ENCODE measurements at regions not wholly inside any gene's neighbourhood (a gene's known extent, or its start where the extent isn't known, plus 50 kb on each side); places are given as distances from the start of the nearest gene placed in this dataset.

DNA sequence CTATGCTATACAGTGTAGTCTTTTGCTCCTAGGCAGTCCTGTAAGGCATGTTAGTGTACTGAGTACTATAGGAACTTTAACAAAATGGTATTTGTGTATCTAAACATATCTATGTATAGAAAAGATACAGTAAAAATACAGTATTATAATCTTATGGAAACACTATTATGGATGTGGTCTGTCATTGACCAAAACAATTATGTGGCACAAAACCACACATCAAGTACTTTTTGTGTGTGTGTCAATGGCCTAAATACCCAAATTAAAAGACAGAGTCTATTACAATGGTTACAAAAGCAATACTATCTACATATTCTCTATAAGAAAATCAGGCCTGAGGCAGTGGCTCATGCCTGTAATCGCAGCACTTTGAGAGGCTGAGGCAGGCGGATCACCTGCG is 610.2 kb upstream of the NDST4 start:
- DNase-seq (ENCODE audit: insufficient read length, low spot score) (no peak), FAIRE-seq (no peak)
- no peak for TF ChIP-seq SPI1 (IDR thresholded peaks at IDR 0.05; ENCODE audit: low read depth, low read length)
- TF ChIP-seq POU2F2 (IDR thresholded peaks at IDR 0.05; ENCODE audit: low read depth, low read length): no peak

DNA sequence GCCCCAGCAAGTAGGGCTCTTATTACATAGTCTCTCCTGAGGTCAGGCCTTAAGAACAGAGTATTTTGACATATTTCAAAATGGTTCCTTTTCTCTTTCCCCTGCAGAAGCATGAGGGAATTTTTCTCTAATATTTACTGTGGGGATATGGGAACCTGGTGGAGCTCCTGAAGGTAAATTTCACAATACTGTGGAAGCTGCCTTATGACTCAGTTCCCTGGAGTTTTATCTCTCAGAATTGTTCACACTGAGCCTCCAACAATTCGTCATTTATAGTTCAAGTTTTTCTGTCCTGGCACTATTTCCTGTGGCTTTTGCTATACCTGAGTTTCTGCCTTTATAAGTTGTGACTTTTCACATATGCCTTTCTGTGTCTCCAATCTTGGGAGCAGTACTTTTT is 607.2 kb upstream of the NDST4 start:
- DNase-seq (ENCODE audit: insufficient read length, low spot score) (no peak), FAIRE-seq (no peak)
- TF ChIP-seq POLR2A (IDR thresholded peaks at IDR 0.05; ENCODE audit: low read depth, low read length): no peak
- TF ChIP-seq PAX5 (IDR thresholded peaks at IDR 0.05; ENCODE audit: insufficient read depth, low read length, severe bottlenecking): no peak
- TF ChIP-seq POU2F2 (IDR thresholded peaks at IDR 0.05; ENCODE audit: low read depth, low read length): no peak
- no peak for TF ChIP-seq TAF1 (IDR thresholded peaks at IDR 0.05; ENCODE audit: low read depth, low read length)

DNA sequence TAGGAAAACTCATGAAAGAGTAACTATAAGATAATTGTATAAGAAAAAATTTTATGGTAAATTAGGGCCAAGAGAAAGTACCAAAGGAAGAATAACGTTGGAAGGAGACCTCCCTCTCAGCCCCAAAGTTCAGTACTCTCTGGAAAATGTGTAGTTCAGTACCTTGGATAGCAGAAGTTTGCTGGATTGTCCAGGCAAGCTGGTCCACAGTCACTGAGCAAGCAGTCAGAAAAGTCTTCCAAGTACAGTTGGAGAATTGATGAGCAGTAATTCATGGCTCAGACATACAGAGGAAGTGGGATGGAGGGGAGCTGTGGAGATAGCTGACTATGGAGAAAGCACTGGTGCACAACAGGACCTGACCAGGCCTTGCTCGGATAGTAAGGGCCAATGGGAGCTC is 598.2 kb upstream of the NDST4 start:
- TF ChIP-seq POU2F2 (IDR thresholded peaks at IDR 0.05; ENCODE audit: low read depth, low read length) (no peak), POLR2AphosphoS5 (IDR thresholded peaks at IDR 0.05; ENCODE audit: low read depth, low read length) (no peak), TAF1 (IDR thresholded peaks at IDR 0.05; ENCODE audit: low read depth, low read length) (no peak), POLR2A (IDR thresholded peaks at IDR 0.05; ENCODE audit: low read depth, low read length) (no peak)
- DNase-seq (ENCODE audit: insufficient read length, low spot score): no peak
- no peak for FAIRE-seq

DNA sequence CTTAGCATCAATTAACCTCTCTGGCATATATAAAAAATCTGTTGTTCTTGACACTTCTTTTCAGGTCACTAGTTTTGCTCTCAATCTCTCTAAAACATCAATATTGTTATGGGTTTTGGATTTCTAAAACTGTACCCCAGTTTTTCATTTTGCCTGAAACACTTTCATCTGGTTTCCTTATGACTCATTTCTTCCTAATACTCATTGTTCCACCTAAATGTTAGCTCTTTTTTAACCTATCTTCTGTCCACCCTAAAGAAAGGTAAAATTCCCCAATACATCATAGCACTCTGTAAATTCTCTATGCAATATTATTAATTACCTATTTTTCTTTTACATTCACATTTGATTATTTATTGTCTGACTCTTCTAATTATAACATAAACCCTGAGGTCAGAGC is 575.5 kb upstream of the NDST4 start:
- DNase-seq (ENCODE audit: insufficient read length, low spot score) (no peak), FAIRE-seq (no peak)
- TF ChIP-seq PAX5 (IDR thresholded peaks at IDR 0.05; ENCODE audit: insufficient read depth, low read length, severe bottlenecking): no peak
- TF ChIP-seq POU2F2 (IDR thresholded peaks at IDR 0.05; ENCODE audit: low read depth, low read length): no peak

DNA sequence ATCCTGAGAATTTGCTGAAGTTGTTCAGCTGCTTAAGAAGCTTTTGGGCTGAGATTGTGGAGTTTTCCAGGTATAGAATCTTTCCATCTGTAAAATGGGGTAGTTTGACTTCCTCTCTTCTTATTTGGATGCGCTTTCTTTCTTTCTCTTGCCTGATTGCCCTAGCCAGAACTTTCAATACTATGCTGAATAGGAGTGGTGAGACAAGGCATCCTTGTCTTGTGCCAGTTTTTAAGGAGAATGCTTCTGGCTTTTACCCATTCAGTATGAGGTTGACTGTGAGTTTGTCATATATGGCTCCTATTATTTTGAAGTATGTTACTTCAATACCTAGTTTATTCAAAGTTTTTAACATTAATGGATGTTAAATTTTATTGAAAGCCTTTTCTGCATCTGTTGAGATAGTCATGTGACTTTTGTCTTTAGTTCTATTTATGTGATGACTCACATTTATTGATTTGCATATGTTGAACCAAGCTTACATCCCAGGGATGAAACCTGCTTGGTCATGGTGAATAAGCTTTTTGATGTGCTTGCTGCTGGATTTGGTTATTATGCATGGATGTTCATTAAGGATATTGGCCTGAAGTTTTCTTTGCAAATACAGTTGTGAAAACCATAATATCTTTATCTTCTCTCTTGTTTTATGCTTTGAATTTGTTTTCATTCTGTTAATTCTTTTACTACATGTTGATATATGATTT is 573.8 kb upstream of the NDST4 start:
- TF ChIP-seq POU2F2 (IDR thresholded peaks at IDR 0.05; ENCODE audit: low read depth, low read length) (no peak), TAF1 (IDR thresholded peaks at IDR 0.05; ENCODE audit: low read depth, low read length) (no peak), PAX5 (IDR thresholded peaks at IDR 0.05; ENCODE audit: insufficient read depth, low read length, severe bottlenecking) (no peak), SPI1 (IDR thresholded peaks at IDR 0.05; ENCODE audit: low read depth, low read length) (no peak), POLR2A (IDR thresholded peaks at IDR 0.05; ENCODE audit: low read depth, low read length) (no peak), POLR2AphosphoS5 (IDR thresholded peaks at IDR 0.05; ENCODE audit: low read depth, low read length) (no peak)
- no peak for FAIRE-seq

DNA sequence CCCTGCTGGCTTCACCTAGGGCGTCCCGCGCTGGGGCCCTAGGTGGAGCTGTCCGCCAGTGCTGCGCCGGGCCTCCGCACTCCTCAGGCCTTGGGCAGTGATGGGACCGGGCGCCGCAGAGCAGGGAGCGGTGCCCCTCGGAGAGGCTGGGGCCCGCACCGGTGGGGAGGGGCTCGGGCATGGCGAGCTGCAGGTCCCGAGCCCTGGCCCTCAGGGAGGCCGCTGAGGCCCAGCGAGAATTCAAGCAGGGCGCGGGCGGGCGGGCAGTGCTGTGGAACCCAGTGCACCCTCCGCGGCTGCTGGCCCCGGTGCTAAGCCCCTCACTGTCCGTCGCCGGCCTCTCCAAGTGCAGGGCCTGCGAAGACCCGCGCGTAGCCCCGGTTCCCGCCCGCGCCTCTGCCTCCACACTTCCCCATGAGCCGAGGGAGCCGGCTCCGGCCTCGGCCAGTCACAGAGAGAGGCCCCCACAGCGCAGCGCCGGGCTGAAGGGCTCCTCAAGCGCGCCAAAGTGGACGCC is 565.1 kb upstream of the NDST4 start:
- FAIRE-seq: no peak
- DNase-seq (ENCODE audit: insufficient read length, low spot score): no peak
- no peak for TF ChIP-seq SPI1 (IDR thresholded peaks at IDR 0.05; ENCODE audit: low read depth, low read length)
- no peak for TF ChIP-seq TAF1 (IDR thresholded peaks at IDR 0.05; ENCODE audit: low read depth, low read length)

More for the DNA sequence above, 573.8 kb upstream of the NDST4 start:
- no peak for DNase-seq (ENCODE audit: insufficient read length, low spot score)

DNA sequence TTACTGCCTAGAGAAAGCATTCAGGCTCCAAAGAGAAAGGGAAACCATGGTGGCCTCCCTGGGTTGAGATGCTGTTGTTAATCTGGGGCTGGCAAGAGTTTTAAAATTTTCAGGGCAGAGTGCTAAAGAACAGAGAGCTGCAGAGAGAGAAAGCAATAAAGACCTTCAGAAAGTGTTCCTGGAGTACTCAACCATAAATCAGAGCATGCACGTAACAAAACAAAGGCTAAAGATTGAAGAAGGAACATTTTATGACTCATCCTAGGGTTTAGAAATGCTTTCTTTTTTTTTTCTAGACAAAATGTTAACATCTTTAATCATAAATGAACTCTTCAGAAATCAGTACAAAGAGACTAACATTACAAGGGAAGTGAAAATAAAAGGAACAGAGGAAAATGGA is 562.3 kb upstream of the NDST4 start:
- TF ChIP-seq PAX5 (IDR thresholded peaks at IDR 0.05; ENCODE audit: insufficient read depth, low read length, severe bottlenecking) (no peak), SPI1 (IDR thresholded peaks at IDR 0.05; ENCODE audit: low read depth, low read length) (no peak), POU2F2 (IDR thresholded peaks at IDR 0.05; ENCODE audit: low read depth, low read length) (no peak), POLR2A (IDR thresholded peaks at IDR 0.05; ENCODE audit: low read depth, low read length) (no peak), TAF1 (IDR thresholded peaks at IDR 0.05; ENCODE audit: low read depth, low read length) (no peak), POLR2AphosphoS5 (IDR thresholded peaks at IDR 0.05; ENCODE audit: low read depth, low read length) (no peak)
- FAIRE-seq (no peak), DNase-seq (ENCODE audit: insufficient read length, low spot score) (no peak)

DNA sequence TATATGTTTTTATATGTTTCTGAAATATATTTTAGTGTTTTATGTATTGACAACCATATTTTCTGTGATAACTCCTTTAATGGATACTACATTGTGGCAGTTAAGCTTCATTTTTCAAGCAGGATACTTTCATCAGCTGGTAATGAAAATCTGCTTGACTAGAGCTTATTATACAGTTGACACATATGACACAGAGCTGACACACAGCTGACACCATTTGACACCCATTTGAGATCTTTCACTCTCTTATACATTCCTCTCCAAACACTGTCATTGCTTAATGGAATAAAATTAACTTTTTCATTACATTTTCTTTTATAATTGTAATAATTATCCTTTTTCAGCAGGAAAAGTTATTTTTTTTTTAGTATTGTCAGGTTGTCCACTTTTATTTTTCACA is 561.1 kb upstream of the NDST4 start:
- FAIRE-seq: no peak
- TF ChIP-seq TAF1 (IDR thresholded peaks at IDR 0.05; ENCODE audit: low read depth, low read length): no peak
- TF ChIP-seq POLR2AphosphoS5 (IDR thresholded peaks at IDR 0.05; ENCODE audit: low read depth, low read length): no peak
- no peak for TF ChIP-seq POU2F2 (IDR thresholded peaks at IDR 0.05; ENCODE audit: low read depth, low read length)
- TF ChIP-seq POLR2A (IDR thresholded peaks at IDR 0.05; ENCODE audit: low read depth, low read length): no peak
- no peak for TF ChIP-seq PAX5 (IDR thresholded peaks at IDR 0.05; ENCODE audit: insufficient read depth, low read length, severe bottlenecking)
- no peak for TF ChIP-seq SPI1 (IDR thresholded peaks at IDR 0.05; ENCODE audit: low read depth, low read length)
- DNase-seq (ENCODE audit: insufficient read length, low spot score): no peak

DNA sequence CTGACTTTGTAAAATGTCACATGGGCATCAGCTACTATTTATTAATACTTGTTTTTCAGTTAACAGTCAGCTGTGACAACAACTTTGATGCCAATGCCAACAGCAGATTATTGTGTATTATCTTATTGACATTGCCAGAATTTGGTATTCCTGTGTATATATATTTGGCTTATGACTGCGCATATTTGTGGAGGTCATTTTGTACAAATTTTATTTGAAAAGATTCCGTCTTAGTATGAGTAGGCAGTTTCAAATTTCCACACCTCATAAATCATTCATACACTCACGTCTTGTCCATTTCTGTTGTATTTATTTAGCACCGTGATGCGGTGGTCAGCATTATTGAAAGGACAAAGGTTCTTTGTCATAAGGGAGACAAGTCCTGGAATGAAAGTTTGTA is 558.2 kb upstream of the NDST4 start:
- no peak for TF ChIP-seq POLR2A (IDR thresholded peaks at IDR 0.05; ENCODE audit: low read depth, low read length)
- TF ChIP-seq PAX5 (IDR thresholded peaks at IDR 0.05; ENCODE audit: insufficient read depth, low read length, severe bottlenecking): no peak
- no peak for TF ChIP-seq POLR2AphosphoS5 (IDR thresholded peaks at IDR 0.05; ENCODE audit: low read depth, low read length)
- no peak for TF ChIP-seq SPI1 (IDR thresholded peaks at IDR 0.05; ENCODE audit: low read depth, low read length)
- no peak for TF ChIP-seq POU2F2 (IDR thresholded peaks at IDR 0.05; ENCODE audit: low read depth, low read length)
- DNase-seq (ENCODE audit: insufficient read length, low spot score) (no peak), FAIRE-seq (no peak)

DNA sequence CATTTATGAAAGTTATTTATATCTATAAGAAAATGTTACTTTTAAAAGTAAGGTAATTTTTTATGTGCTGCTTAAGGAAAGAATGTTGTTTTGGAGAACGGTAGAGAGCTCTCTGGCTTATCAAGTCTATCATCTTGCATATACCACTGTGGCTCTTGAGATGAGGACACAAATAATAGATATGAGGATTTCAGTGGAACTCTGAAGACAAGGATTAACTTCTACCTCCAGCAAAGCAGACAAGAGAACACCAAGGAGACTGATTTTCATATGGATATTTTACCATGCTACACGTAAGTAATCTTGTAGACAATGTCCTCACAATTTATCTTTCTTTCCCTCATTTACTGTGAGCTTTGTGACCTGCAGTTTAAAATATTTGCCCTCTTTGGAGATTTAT is 557.5 kb upstream of the NDST4 start:
- DNase-seq (ENCODE audit: insufficient read length, low spot score) (no peak), FAIRE-seq (no peak)
- TF ChIP-seq SPI1 (IDR thresholded peaks at IDR 0.05; ENCODE audit: low read depth, low read length) (no peak), POU2F2 (IDR thresholded peaks at IDR 0.05; ENCODE audit: low read depth, low read length) (no peak), POLR2A (IDR thresholded peaks at IDR 0.05; ENCODE audit: low read depth, low read length) (no peak), POLR2AphosphoS5 (IDR thresholded peaks at IDR 0.05; ENCODE audit: low read depth, low read length) (no peak)

DNA sequence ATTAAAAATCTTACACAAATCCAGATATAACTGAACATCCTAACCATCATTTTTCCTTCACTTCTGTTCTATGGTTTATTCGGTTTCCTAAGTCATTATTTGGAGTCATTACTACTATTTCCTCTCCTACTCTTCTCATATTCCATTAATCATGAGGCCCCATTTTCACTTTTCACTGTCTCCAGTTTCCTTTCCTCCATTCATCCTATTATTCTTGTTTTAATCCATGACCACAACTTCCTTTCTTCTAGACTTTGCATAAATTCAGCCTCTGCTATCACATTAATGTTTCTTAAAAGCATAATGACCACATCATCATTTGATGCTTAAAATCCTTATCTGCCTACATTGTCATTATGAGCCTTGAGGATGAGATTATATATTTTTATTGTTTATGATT is 555.0 kb upstream of the NDST4 start:
- no peak for DNase-seq (ENCODE audit: insufficient read length, low spot score)
- no peak for TF ChIP-seq POLR2A (IDR thresholded peaks at IDR 0.05; ENCODE audit: low read depth, low read length)
- TF ChIP-seq POU2F2 (IDR thresholded peaks at IDR 0.05; ENCODE audit: low read depth, low read length): no peak
- TF ChIP-seq PAX5 (IDR thresholded peaks at IDR 0.05; ENCODE audit: insufficient read depth, low read length, severe bottlenecking): no peak
- TF ChIP-seq TAF1 (IDR thresholded peaks at IDR 0.05; ENCODE audit: low read depth, low read length): no peak
- TF ChIP-seq SPI1 (IDR thresholded peaks at IDR 0.05; ENCODE audit: low read depth, low read length): no peak
- no peak for TF ChIP-seq POLR2AphosphoS5 (IDR thresholded peaks at IDR 0.05; ENCODE audit: low read depth, low read length)
- FAIRE-seq: no peak

Measured in GM12891 (cell line).